ENCODE measurements at regions not wholly inside any gene's neighbourhood (a gene's known extent, or its start where the extent isn't known, plus 50 kb on each side); places are given as distances from the start of the nearest gene placed in this dataset.

- H3K4me3 ChIP-seq (ENCODE audit: low read depth, low read length), result no peak overlapping the region
- DNase-seq, result no peak
- H3K36me3 ChIP-seq (replicated peaks), result no peaks in the 10 kb centered on the region
- no peaks in the 10 kb centered on the region for H3K27me3 ChIP-seq (replicated peaks)
- no peak for TF ChIP-seq CTCF (IDR thresholded peaks at IDR 0.05; ENCODE audit: low read depth, low read length, missing control alignments)
- no peak overlapping the region for H3K27ac ChIP-seq
- in situ Hi-C loops (cut with HindIII; ENCODE audit: low pct_ligation_motif_present, low sequenced_read_pairs), result no loop called here
These were observed 330.5 kb upstream of the MAP3K7 start for GRCh38 chr6:90917376-90917775.

DNA sequence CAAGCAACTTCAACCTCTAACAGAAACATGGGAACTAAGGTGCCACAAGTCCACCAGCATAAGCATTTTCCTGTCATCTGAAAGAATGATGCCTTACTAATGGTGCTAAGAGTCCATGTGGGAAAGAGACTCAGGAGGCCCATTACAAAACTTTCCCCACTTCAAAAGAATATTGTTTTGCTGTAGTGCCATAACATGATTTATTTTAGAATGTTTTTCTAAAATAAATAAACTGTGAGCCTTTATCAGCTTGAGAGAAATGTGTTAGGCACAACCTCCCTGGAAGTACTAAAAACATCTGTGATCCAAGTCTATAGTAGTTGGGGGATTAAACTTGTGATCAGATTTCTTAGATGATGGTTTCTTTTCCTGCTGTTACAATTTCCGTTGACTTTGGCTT lies 330.1 kb upstream of the MAP3K7 start:
- Histone ChIP-seq H3K4me3 (ENCODE audit: low read depth, low read length) (no peak overlapping the region), H3K36me3 (replicated peaks) (no peaks in the 10 kb centered on the region), H3K27ac (no peak overlapping the region), H3K27me3 (replicated peaks) (no peaks in the 10 kb centered on the region)
- no peak for TF ChIP-seq CTCF (IDR thresholded peaks at IDR 0.05; ENCODE audit: low read depth, low read length, missing control alignments)
- DNase-seq, result no peak
- in situ Hi-C loops (cut with HindIII; ENCODE audit: low pct_ligation_motif_present, low sequenced_read_pairs), result no loop called here

GRCh38 chr6:90915224-90915915 lies 328.5 kb upstream of the MAP3K7 start:
- H3K36me3 ChIP-seq (replicated peaks), result no peaks in the 10 kb centered on the region
- in situ Hi-C loops (cut with HindIII; ENCODE audit: low pct_ligation_motif_present, low sequenced_read_pairs), result no loop called here
- no peak overlapping the region for H3K4me3 ChIP-seq (ENCODE audit: low read depth, low read length)
- H3K27ac ChIP-seq, result no peak overlapping the region
- no peak for DNase-seq
- no peaks in the 10 kb centered on the region for H3K27me3 ChIP-seq (replicated peaks)
- TF ChIP-seq CTCF (IDR thresholded peaks at IDR 0.05; ENCODE audit: low read depth, low read length, missing control alignments), result no peak

DNA sequence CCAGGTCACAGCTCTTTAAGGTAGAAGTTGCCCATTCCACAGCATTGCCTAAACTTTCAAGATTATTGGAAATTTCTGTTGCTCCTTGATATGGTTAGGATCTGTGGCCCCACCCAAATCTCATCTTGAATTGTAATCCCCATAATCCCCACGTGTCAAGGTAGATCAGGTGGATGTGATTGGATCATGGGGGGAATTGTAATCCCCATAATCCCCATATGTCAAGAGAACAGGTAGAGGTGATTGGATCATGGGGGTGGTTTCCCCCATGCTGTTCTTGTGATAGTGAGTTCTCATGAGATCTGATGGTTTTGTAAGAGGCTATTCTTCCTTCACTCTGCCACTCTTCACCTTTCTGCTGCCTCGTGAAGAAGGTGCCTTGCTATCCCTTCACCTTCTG lies 327.4 kb upstream of the MAP3K7 start:
- H3K27ac ChIP-seq, result no peak overlapping the region
- no peak overlapping the region for H3K4me3 ChIP-seq (ENCODE audit: low read depth, low read length)
- DNase-seq, result no peak
- in situ Hi-C loops (cut with HindIII; ENCODE audit: low pct_ligation_motif_present, low sequenced_read_pairs), result no loop called here
- H3K27me3 ChIP-seq (replicated peaks), result no peaks in the 10 kb centered on the region
- H3K36me3 ChIP-seq (replicated peaks), result no peaks in the 10 kb centered on the region
- TF ChIP-seq CTCF (IDR thresholded peaks at IDR 0.05; ENCODE audit: low read depth, low read length, missing control alignments), result no peak

DNA sequence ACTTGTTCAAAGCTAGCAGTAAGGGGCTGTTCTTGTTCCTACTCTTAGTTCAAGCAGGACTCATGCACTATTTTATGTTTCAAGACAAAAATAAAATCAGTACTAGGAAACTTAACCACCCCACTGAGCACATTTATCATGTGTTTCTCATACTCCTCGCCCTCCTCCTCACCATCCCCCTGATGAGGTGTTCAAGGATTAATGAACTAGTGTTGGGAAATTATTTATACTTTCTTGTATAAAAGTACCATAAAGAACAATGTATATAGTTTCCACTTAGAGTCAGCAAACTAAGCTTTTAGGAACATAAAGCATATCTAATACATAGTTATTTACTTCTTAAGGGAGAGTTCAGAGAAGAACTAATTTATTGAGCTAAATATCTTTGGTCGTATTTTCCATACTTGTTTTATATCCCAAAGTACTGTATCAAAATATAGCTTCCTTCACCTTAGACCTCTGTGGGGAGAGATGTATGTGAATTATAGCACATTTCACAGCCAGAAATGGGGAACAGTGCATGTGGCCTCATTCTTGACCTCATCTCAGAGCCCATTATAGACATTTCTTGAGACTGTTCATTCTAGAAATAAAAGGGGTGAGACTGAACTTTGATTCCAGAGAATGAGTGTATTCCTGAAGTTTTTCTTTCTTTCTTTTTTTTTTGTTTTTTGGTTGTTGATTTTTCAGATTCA lies 326.5 kb upstream of the MAP3K7 start:
- H3K27me3 ChIP-seq (replicated peaks), result no peaks in the 10 kb centered on the region

More for the DNA sequence above, 326.5 kb upstream of the MAP3K7 start:
- Histone ChIP-seq H3K27ac (no peak overlapping the region), H3K4me3 (ENCODE audit: low read depth, low read length) (no peak overlapping the region), H3K36me3 (replicated peaks) (no peaks in the 10 kb centered on the region)
- in situ Hi-C loops (cut with HindIII; ENCODE audit: low pct_ligation_motif_present, low sequenced_read_pairs), result no loop called here
- no peak for TF ChIP-seq CTCF (IDR thresholded peaks at IDR 0.05; ENCODE audit: low read depth, low read length, missing control alignments)
- no peak for DNase-seq

Data from brain microvascular endothelial cell (primary cell).